ENCODE measurements at regions not wholly inside any gene's neighbourhood (a gene's known extent, or its start where the extent isn't known, plus 50 kb on each side); places are given as distances from the start of the nearest gene placed in this dataset.

GRCh38 chr5:135183464-135183863 lies 149.4 kb upstream of the PITX1 start:
- Histone ChIP-seq H3K27ac (ENCODE audit: low read depth, low read length) (no peak overlapping the region), H3K27me3 (ENCODE audit: control insufficient read depth in 1 of 2, insufficient read depth in 2 of 2, low read length in 2 of 2) (no peaks in the 10 kb centered on the region), H3K4me1 (ENCODE audit: control insufficient read depth in 1 of 2, insufficient read depth in 2 of 2, low read length in 2 of 2) (peaks cover 20 to 27% of the 10 kb centered on the region in 2 donors), H3K4me3 (ENCODE audit: low read depth in 1 of 2, low read length in 2 of 2) (no peak overlapping the region), H3K9me3 (ENCODE audit: control insufficient read depth in 1 of 2, low read length in 2 of 2) (no peaks in the 10 kb centered on the region), H3K36me3 (ENCODE audit: control insufficient read depth in 1 of 2, insufficient read depth in 2 of 2, low read length in 2 of 2) (no peaks in the 10 kb centered on the region), H3K9ac (ENCODE audit: low read depth in 1 of 2, low read length in 2 of 2) (no peak overlapping the region)

DNA sequence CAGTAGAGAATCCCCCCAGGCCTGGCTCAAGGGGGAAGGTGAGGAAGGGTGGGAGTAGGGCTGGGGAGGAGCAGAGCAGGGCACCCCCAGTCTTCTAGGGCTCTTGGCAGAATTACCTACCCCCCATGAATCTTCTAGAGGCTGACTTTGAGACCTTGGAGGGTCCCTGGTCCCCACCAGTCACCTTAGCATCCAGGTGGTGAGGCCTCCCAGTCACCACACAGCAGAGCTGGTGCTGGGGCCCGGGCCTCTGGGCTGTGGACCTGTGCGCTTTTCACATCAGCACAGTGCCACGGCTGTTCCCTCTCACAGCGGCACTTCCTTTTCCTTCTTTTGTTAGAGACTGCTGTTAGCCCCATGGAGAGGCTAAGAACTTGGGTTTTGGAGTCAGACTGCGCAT lies 148.6 kb upstream of the PITX1 start:
- peaks cover 20 to 23% of the 10 kb centered on the region in 2 donors for H3K4me1 ChIP-seq (ENCODE audit: control insufficient read depth in 1 of 2, insufficient read depth in 2 of 2, low read length in 2 of 2)
- H3K9ac ChIP-seq (ENCODE audit: low read depth in 1 of 2, low read length in 2 of 2): no peak overlapping the region
- no peak overlapping the region for H3K27ac ChIP-seq (ENCODE audit: low read depth, low read length)
- H3K27me3 ChIP-seq (ENCODE audit: control insufficient read depth in 1 of 2, insufficient read depth in 2 of 2, low read length in 2 of 2): no peaks in the 10 kb centered on the region
- no peaks in the 10 kb centered on the region for H3K36me3 ChIP-seq (ENCODE audit: control insufficient read depth in 1 of 2, insufficient read depth in 2 of 2, low read length in 2 of 2)
- H3K4me3 ChIP-seq (ENCODE audit: low read depth in 1 of 2, low read length in 2 of 2): no peak overlapping the region
- no peaks in the 10 kb centered on the region for H3K9me3 ChIP-seq (ENCODE audit: control insufficient read depth in 1 of 2, low read length in 2 of 2)

- H3K27me3 ChIP-seq (ENCODE audit: control insufficient read depth in 1 of 2, insufficient read depth in 2 of 2, low read length in 2 of 2): no peaks in the 10 kb centered on the region
- no peaks in the 10 kb centered on the region for H3K36me3 ChIP-seq (ENCODE audit: control insufficient read depth in 1 of 2, insufficient read depth in 2 of 2, low read length in 2 of 2)
- H3K4me3 ChIP-seq (ENCODE audit: low read depth in 1 of 2, low read length in 2 of 2): no peak overlapping the region
- no peak overlapping the region for H3K27ac ChIP-seq (ENCODE audit: low read depth, low read length)
- no peaks in the 10 kb centered on the region for H3K9me3 ChIP-seq (ENCODE audit: control insufficient read depth in 1 of 2, low read length in 2 of 2)
- H3K4me1 ChIP-seq (ENCODE audit: control insufficient read depth in 1 of 2, insufficient read depth in 2 of 2, low read length in 2 of 2): peaks cover 14 to 17% of the 10 kb centered on the region in 2 donors
- no peak overlapping the region for H3K9ac ChIP-seq (ENCODE audit: low read depth in 1 of 2, low read length in 2 of 2)
Observed at GRCh38 chr5:135181653-135182052, 147.6 kb upstream of the PITX1 start.

DNA sequence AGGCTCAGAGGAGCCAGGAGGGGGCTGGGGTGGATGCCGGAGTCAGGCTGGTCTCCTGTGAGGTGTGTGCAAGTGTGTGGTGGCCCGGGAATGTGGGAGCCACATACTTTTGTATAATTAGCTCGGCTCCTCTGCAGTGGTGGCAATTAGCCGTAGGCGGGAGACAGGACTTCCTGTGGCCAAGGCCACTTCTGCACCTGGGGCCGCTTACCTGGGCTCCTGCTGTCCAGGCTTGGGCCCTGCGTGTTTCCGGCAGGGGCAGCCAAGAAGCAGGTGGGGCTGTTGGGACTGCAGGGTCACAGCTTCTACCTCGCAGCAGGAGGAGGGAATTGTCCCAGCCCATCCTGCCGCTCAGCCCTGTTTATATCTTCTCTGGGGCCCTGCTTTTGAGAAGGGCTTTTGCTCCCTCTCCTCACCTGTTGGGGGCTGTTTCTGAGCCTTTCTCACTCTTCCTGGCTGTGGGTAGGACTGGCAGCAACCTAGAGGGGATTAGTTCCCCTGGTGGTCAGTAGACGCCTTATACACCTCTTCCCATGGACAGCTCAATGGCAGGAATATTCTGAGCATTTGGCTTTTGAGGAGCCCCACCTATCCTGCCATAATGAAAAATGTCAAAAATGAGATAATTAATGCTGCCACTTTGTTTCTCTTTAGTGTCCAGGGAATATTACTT lies 145.4 kb upstream of the PITX1 start:
- no peaks in the 10 kb centered on the region for H3K27me3 ChIP-seq (ENCODE audit: control insufficient read depth in 1 of 2, insufficient read depth in 2 of 2, low read length in 2 of 2)
- H3K36me3 ChIP-seq (ENCODE audit: control insufficient read depth in 1 of 2, insufficient read depth in 2 of 2, low read length in 2 of 2): no peaks in the 10 kb centered on the region
- no peaks in the 10 kb centered on the region for H3K4me1 ChIP-seq (ENCODE audit: control insufficient read depth in 1 of 2, insufficient read depth in 2 of 2, low read length in 2 of 2)
- H3K9ac ChIP-seq (ENCODE audit: low read depth in 1 of 2, low read length in 2 of 2): no peak overlapping the region
- no peaks in the 10 kb centered on the region for H3K9me3 ChIP-seq (ENCODE audit: control insufficient read depth in 1 of 2, low read length in 2 of 2)
- H3K4me3 ChIP-seq (ENCODE audit: low read depth in 1 of 2, low read length in 2 of 2): no peak overlapping the region
- no peak overlapping the region for H3K27ac ChIP-seq (ENCODE audit: low read depth, low read length)

- Histone ChIP-seq H3K27me3 (ENCODE audit: control insufficient read depth in 1 of 2, insufficient read depth in 2 of 2, low read length in 2 of 2) (no peaks in the 10 kb centered on the region), H3K4me3 (ENCODE audit: low read depth in 1 of 2, low read length in 2 of 2) (no peak overlapping the region), H3K9ac (ENCODE audit: low read depth in 1 of 2, low read length in 2 of 2) (no peak overlapping the region), H3K27ac (ENCODE audit: low read depth, low read length) (no peak overlapping the region), H3K4me1 (ENCODE audit: control insufficient read depth in 1 of 2, insufficient read depth in 2 of 2, low read length in 2 of 2) (no peaks in the 10 kb centered on the region), H3K9me3 (ENCODE audit: control insufficient read depth in 1 of 2, low read length in 2 of 2) (no peaks in the 10 kb centered on the region), H3K36me3 (ENCODE audit: control insufficient read depth in 1 of 2, insufficient read depth in 2 of 2, low read length in 2 of 2) (no peaks in the 10 kb centered on the region)
Observed at GRCh38 chr5:135178476-135179155, 144.6 kb upstream of the PITX1 start.

GRCh38 chr5:135177591-135177990 lies 143.6 kb upstream of the PITX1 start:
- Histone ChIP-seq H3K27ac (ENCODE audit: low read depth, low read length) (no peak overlapping the region), H3K27me3 (ENCODE audit: control insufficient read depth in 1 of 2, insufficient read depth in 2 of 2, low read length in 2 of 2) (peaks cover 0 to 2% of the 10 kb centered on the region in 2 donors), H3K9ac (ENCODE audit: low read depth in 1 of 2, low read length in 2 of 2) (no peak overlapping the region), H3K36me3 (ENCODE audit: control insufficient read depth in 1 of 2, insufficient read depth in 2 of 2, low read length in 2 of 2) (no peaks in the 10 kb centered on the region), H3K9me3 (ENCODE audit: control insufficient read depth in 1 of 2, low read length in 2 of 2) (no peaks in the 10 kb centered on the region), H3K4me3 (ENCODE audit: low read depth in 1 of 2, low read length in 2 of 2) (no peak overlapping the region), H3K4me1 (ENCODE audit: control insufficient read depth in 1 of 2, insufficient read depth in 2 of 2, low read length in 2 of 2) (no peaks in the 10 kb centered on the region)

GRCh38 chr5:135176991-135177390 lies 143.0 kb upstream of the PITX1 start:
- Histone ChIP-seq H3K4me1 (ENCODE audit: control insufficient read depth in 1 of 2, insufficient read depth in 2 of 2, low read length in 2 of 2) (no peaks in the 10 kb centered on the region), H3K9me3 (ENCODE audit: control insufficient read depth in 1 of 2, low read length in 2 of 2) (no peaks in the 10 kb centered on the region), H3K27me3 (ENCODE audit: control insufficient read depth in 1 of 2, insufficient read depth in 2 of 2, low read length in 2 of 2) (peaks cover 0 to 4% of the 10 kb centered on the region in 2 donors), H3K36me3 (ENCODE audit: control insufficient read depth in 1 of 2, insufficient read depth in 2 of 2, low read length in 2 of 2) (no peaks in the 10 kb centered on the region), H3K27ac (ENCODE audit: low read depth, low read length) (no peak overlapping the region), H3K9ac (ENCODE audit: low read depth in 1 of 2, low read length in 2 of 2) (no peak overlapping the region), H3K4me3 (ENCODE audit: low read depth in 1 of 2, low read length in 2 of 2) (no peak overlapping the region)

- peaks cover 0 to 4% of the 10 kb centered on the region in 2 donors for H3K27me3 ChIP-seq (ENCODE audit: control insufficient read depth in 1 of 2, insufficient read depth in 2 of 2, low read length in 2 of 2)
Observed at GRCh38 chr5:135174315-135175096, 140.5 kb upstream of the PITX1 start.

DNA sequence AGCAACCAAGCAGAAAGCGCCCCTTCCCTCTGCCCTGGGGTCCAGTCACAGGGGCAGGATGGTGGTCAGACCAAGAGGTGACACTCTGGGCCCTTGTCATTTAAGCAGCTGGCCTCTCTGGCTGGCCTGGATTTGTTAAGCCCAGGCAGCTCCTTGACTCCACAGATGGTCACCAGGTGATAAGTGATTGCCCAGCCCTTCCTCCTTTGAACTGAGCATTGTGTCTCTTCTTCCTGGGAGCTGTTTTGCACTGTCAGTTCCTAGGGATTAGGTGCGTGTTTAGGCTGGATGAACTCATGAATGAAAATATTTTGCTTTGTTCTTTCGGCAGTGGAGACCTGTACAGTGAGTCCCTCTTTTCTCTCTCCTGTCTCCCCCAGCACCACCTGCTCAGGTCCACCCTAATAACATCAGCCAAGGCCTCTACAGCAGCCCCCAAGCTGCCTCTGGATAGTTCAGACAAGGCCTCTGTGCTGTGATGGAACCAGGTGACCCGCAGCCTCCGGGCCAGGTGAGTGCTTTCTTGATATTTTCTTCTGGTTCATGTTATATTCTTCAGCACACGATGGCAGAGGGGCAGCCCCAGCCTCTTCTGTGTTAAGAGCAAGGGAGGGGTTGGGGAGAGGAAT lies 139.7 kb upstream of the PITX1 start:
- Histone ChIP-seq H3K27me3 (ENCODE audit: control insufficient read depth in 1 of 2, insufficient read depth in 2 of 2, low read length in 2 of 2) (peaks cover 0 to 4% of the 10 kb centered on the region in 2 donors), H3K9ac (ENCODE audit: low read depth in 1 of 2, low read length in 2 of 2) (no peak overlapping the region), H3K27ac (ENCODE audit: low read depth, low read length) (no peak overlapping the region), H3K4me3 (ENCODE audit: low read depth in 1 of 2, low read length in 2 of 2) (no peak overlapping the region), H3K9me3 (ENCODE audit: control insufficient read depth in 1 of 2, low read length in 2 of 2) (no peaks in the 10 kb centered on the region), H3K36me3 (ENCODE audit: control insufficient read depth in 1 of 2, insufficient read depth in 2 of 2, low read length in 2 of 2) (no peaks in the 10 kb centered on the region), H3K4me1 (ENCODE audit: control insufficient read depth in 1 of 2, insufficient read depth in 2 of 2, low read length in 2 of 2) (no peaks in the 10 kb centered on the region)

More at GRCh38 chr5:135174315-135175096, 140.5 kb upstream of the PITX1 start:
- H3K9me3 ChIP-seq (ENCODE audit: control insufficient read depth in 1 of 2, low read length in 2 of 2): no peaks in the 10 kb centered on the region
- H3K9ac ChIP-seq (ENCODE audit: low read depth in 1 of 2, low read length in 2 of 2): no peak overlapping the region
- no peaks in the 10 kb centered on the region for H3K36me3 ChIP-seq (ENCODE audit: control insufficient read depth in 1 of 2, insufficient read depth in 2 of 2, low read length in 2 of 2)
- no peaks in the 10 kb centered on the region for H3K4me1 ChIP-seq (ENCODE audit: control insufficient read depth in 1 of 2, insufficient read depth in 2 of 2, low read length in 2 of 2)
- H3K4me3 ChIP-seq (ENCODE audit: low read depth in 1 of 2, low read length in 2 of 2): no peak overlapping the region
- no peak overlapping the region for H3K27ac ChIP-seq (ENCODE audit: low read depth, low read length)

GRCh38 chr5:135172718-135173117 lies 138.7 kb upstream of the PITX1 start:
- H3K9me3 ChIP-seq (ENCODE audit: control insufficient read depth in 1 of 2, low read length in 2 of 2): no peaks in the 10 kb centered on the region
- no peak overlapping the region for H3K27ac ChIP-seq (ENCODE audit: low read depth, low read length)
- H3K4me3 ChIP-seq (ENCODE audit: low read depth in 1 of 2, low read length in 2 of 2): no peak overlapping the region
- H3K27me3 ChIP-seq (ENCODE audit: control insufficient read depth in 1 of 2, insufficient read depth in 2 of 2, low read length in 2 of 2): peaks cover 0 to 4% of the 10 kb centered on the region in 2 donors
- no peaks in the 10 kb centered on the region for H3K36me3 ChIP-seq (ENCODE audit: control insufficient read depth in 1 of 2, insufficient read depth in 2 of 2, low read length in 2 of 2)
- H3K9ac ChIP-seq (ENCODE audit: low read depth in 1 of 2, low read length in 2 of 2): no peak overlapping the region
- no peaks in the 10 kb centered on the region for H3K4me1 ChIP-seq (ENCODE audit: control insufficient read depth in 1 of 2, insufficient read depth in 2 of 2, low read length in 2 of 2)
